Osteoblast (primary cell): ENCODE measurements at regions not wholly inside any gene's neighbourhood (a gene's known extent, or its start where the extent isn't known, plus 50 kb on each side); places are given as distances from the start of the nearest gene placed in this dataset.

Experiments used
- DNase-seq: peaks from one replicate; pipeline ENCODE4 v3.0.0; 2011; ENCODE audit warnings: low spot score, mixed read lengths; ENCODE audit not compliant: insufficient read length; ENCODE audit errors: missing footprints
- H2AFZ ChIP-seq: 2 replicates; pipeline ENCODE4 v1.6.0; 2011; ENCODE audit warnings: mild to moderate bottlenecking, low read length
- H3K27ac ChIP-seq: 2 replicates; pipeline ENCODE4 v1.5.1; 2011; ENCODE audit warnings: mild to moderate bottlenecking, low read depth, low read length, moderate library complexity
- H3K27me3 ChIP-seq: 2 replicates; pipeline ENCODE4 v1.6.0; 2012; ENCODE audit warnings: mild to moderate bottlenecking, control low read depth, inconsistent platforms, low read length, moderate library complexity; ENCODE audit not compliant: insufficient read depth
- H3K36me3 ChIP-seq: 2 replicates; pipeline ENCODE4 v1.5.1; 2011; ENCODE audit warnings: mild to moderate bottlenecking, low read length, control low read depth, moderate library complexity; ENCODE audit not compliant: insufficient read depth
- H3K4me1 ChIP-seq: 2 replicates; pipeline ENCODE4 v1.5.1; 2011; ENCODE audit warnings: mild to moderate bottlenecking, low read length, control low read depth, moderate library complexity; ENCODE audit not compliant: insufficient read depth
- H3K4me2 ChIP-seq: 2 replicates; pipeline ENCODE4 v1.6.0; 2011; ENCODE audit warnings: mild to moderate bottlenecking, low read length; ENCODE audit not compliant: insufficient read depth
- H3K4me3 ChIP-seq: fragments of 200-600 bp; sonication (generic); 3 replicates; pipeline ENCODE4 v1.5.1; 2012; ENCODE audit warnings: mild to moderate bottlenecking, low read length, inconsistent platforms; ENCODE audit not compliant: insufficient read depth
- H3K79me2 ChIP-seq: 2 replicates; pipeline ENCODE4 v1.6.0; 2012; ENCODE audit warnings: mild to moderate bottlenecking, low read length, control low read depth, inconsistent platforms; ENCODE audit not compliant: insufficient read depth
- H3K9me3 ChIP-seq: 2 replicates; pipeline ENCODE4 v1.5.1; 2011; ENCODE audit warnings: low read depth, low read length, control low read depth
- H4K20me1 ChIP-seq: 2 replicates; pipeline ENCODE4 v1.6.0; 2012; ENCODE audit warnings: mild to moderate bottlenecking, low read length, control low read depth; ENCODE audit not compliant: insufficient read depth
- CTCF ChIP-seq: IDR thresholded peaks from 2 replicates; pipeline ENCODE4 v1.5.1; 2011; ENCODE audit warnings: mild to moderate bottlenecking, low read depth, low read length, moderate library complexity; ENCODE audit errors: extremely low read depth

- H3K27ac ChIP-seq, result no peak overlapping the region
- no peak overlapping the region for H3K4me3 ChIP-seq
- H3K9me3 ChIP-seq, result no peaks in the 10 kb centered on the region
- no peaks in the 10 kb centered on the region for H4K20me1 ChIP-seq
- H2AFZ ChIP-seq, result no peak overlapping the region
- H3K4me1 ChIP-seq, result peaks cover 10% of the 10 kb centered on the region
- H3K4me2 ChIP-seq, result no peak overlapping the region
- H3K36me3 ChIP-seq, result no peaks in the 10 kb centered on the region
- no peaks in the 10 kb centered on the region for H3K27me3 ChIP-seq
- H3K79me2 ChIP-seq, result no peaks in the 10 kb centered on the region
- TF ChIP-seq CTCF, result peak; percentile 66
- peak; percentile 83 for DNase-seq
These were observed 174.4 kb upstream of the HMCN1 start for GRCh38 chr1:185559684-185560331.

GRCh38 chr1:185559151-185559550 is 175.0 kb upstream of the HMCN1 start:
- DNase-seq, result no peak
- H3K4me2 ChIP-seq, result no peak overlapping the region
- TF ChIP-seq CTCF, result no peak

GRCh38 chr1:185556561-185556960 is 177.6 kb upstream of the HMCN1 start:
- Histone ChIP-seq H3K4me3 (no peak overlapping the region), H3K4me2 (no peak overlapping the region), H3K9me3 (no peaks in the 10 kb centered on the region), H3K36me3 (no peaks in the 10 kb centered on the region), H3K4me1 (peaks cover 7% of the 10 kb centered on the region), H2AFZ (no peak overlapping the region), H4K20me1 (no peaks in the 10 kb centered on the region), H3K27ac (no peak overlapping the region), H3K79me2 (no peaks in the 10 kb centered on the region), H3K27me3 (no peaks in the 10 kb centered on the region)
- no peak for DNase-seq
- TF ChIP-seq CTCF, result no peak

More at GRCh38 chr1:185559151-185559550, 175.0 kb upstream of the HMCN1 start:
- Histone ChIP-seq H3K27me3 (no peaks in the 10 kb centered on the region), H3K27ac (no peak overlapping the region), H4K20me1 (no peaks in the 10 kb centered on the region), H3K9me3 (no peaks in the 10 kb centered on the region), H2AFZ (no peak overlapping the region), H3K79me2 (no peaks in the 10 kb centered on the region), H3K4me3 (no peak overlapping the region), H3K36me3 (no peaks in the 10 kb centered on the region), H3K4me1 (peaks cover 7% of the 10 kb centered on the region)

- DNase-seq, result no peak
- no peaks in the 10 kb centered on the region for H3K27me3 ChIP-seq
- TF ChIP-seq CTCF, result no peak
- H3K4me2 ChIP-seq, result no peak overlapping the region
- H3K4me3 ChIP-seq, result no peak overlapping the region
- no peaks in the 10 kb centered on the region for H4K20me1 ChIP-seq
- H3K36me3 ChIP-seq, result no peaks in the 10 kb centered on the region
- H3K27ac ChIP-seq, result no peak overlapping the region
- no peaks in the 10 kb centered on the region for H3K9me3 ChIP-seq
- H3K79me2 ChIP-seq, result no peaks in the 10 kb centered on the region
- H3K4me1 ChIP-seq, result peaks cover 4% of the 10 kb centered on the region
- H2AFZ ChIP-seq, result no peak overlapping the region
These were observed 178.4 kb upstream of the HMCN1 start for GRCh38 chr1:185555743-185556142.
